GM18499 (cell line): ENCODE measurements at regions not wholly inside any gene's neighbourhood (a gene's known extent, or its start where the extent isn't known, plus 50 kb on each side); places are given as distances from the start of the nearest gene placed in this dataset.
"Not testable (repeated sequence)": the region's sequence is repeated elsewhere in the genome, so short reads cannot be mapped to it uniquely, and the experiment has no call there.

Experiments used
- ATAC-seq: cut with Tn5 transposase; IDR thresholded peaks from one replicate; pipeline ENCODE4 v1.9.1; 2021; ENCODE audit warnings: moderate number of reproducible peaks; ENCODE audit not compliant: insufficient read depth, unreplicated experiment

GRCh38 chr4:105022811-105023667, 123.6 kb upstream of the TET2 start:
- ATAC-seq = no peak

- no peak for ATAC-seq
Observed at GRCh38 chr4:105023668-105024055, 123.0 kb upstream of the TET2 start.

- no peak for ATAC-seq
Observed at GRCh38 chr4:105025263-105026017, 121.2 kb upstream of the TET2 start.

GRCh38 chr4:105036991-105037390, 109.7 kb upstream of the TET2 start:
- no peak for ATAC-seq

GRCh38 chr4:105042451-105042850, 104.2 kb upstream of the TET2 start:
- no peak for ATAC-seq

GRCh38 chr4:105050896-105051295, 95.8 kb upstream of the TET2 start:
- no peak for ATAC-seq

GRCh38 chr4:105057370-105058105, 89.1 kb upstream of the TET2 start:
- ATAC-seq = no peak

- no peak for ATAC-seq
Observed at GRCh38 chr4:105058177-105058812, 88.4 kb upstream of the TET2 start.

- ATAC-seq = peak; percentile 17
Observed at GRCh38 chr4:105059337-105059736, 87.3 kb upstream of the TET2 start.

- peak; percentile 92 for ATAC-seq
Observed at GRCh38 chr4:105060628-105061027, 86.0 kb upstream of the TET2 start.

- ATAC-seq = peak; percentile 26
Observed at GRCh38 chr4:105061136-105061696, 85.5 kb upstream of the TET2 start.

GRCh38 chr4:105061731-105062130, 84.9 kb upstream of the TET2 start:
- ATAC-seq = no peak

GRCh38 chr4:105066401-105066800, 80.3 kb upstream of the TET2 start:
- no peak for ATAC-seq

GRCh38 chr4:105067431-105067830, 79.2 kb upstream of the TET2 start:
- no peak for ATAC-seq

GRCh38 chr4:105067946-105068345, 78.7 kb upstream of the TET2 start:
- no peak for ATAC-seq

- no peak for ATAC-seq
Observed at GRCh38 chr4:105068516-105068915, 78.2 kb upstream of the TET2 start.

- ATAC-seq = not testable (repeated sequence)
Observed at GRCh38 chr4:105072095-105072494, 74.6 kb upstream of the TET2 start.

- no peak for ATAC-seq
Observed at GRCh38 chr4:105074097-105074496, 72.6 kb upstream of the TET2 start.

GRCh38 chr4:105075045-105075444, 71.6 kb upstream of the TET2 start:
- ATAC-seq = no peak
